Panc1 (cell line): ENCODE measurements at regions not wholly inside any gene's neighbourhood (a gene's known extent, or its start where the extent isn't known, plus 50 kb on each side); places are given as distances from the start of the nearest gene placed in this dataset.

Source experiments
- ATAC-seq: fragments of 200-7000 bp; cut with Tn5 transposase; 2 replicates; pipeline ENCODE4 v1.9.1; 2020; ENCODE audit warnings: mild to moderate bottlenecking, moderate library complexity
- BruUV-seq: library from RNA; stranded (reverse); fragments of 400-500 nt; replicated peaks from 2 replicates; lab custom pipeline; 2021; lab: Mats Ljungman, UMichigan
- CTCF ChIA-PET: fragments of 300-600 bp; sonication (Branson Sonifier 250); formaldehyde crosslinking; loops from one replicate; lab custom pipeline; 2022; ENCODE audit warnings: antibody characterized with exemption; lab: Charles Lee
- POLR2A ChIA-PET: fragments of 300-600 bp; sonication (Branson Sonifier 250); formaldehyde crosslinking; loops from one replicate; lab custom pipeline; 2022; ENCODE audit warnings: antibody characterized with exemption; lab: Charles Lee
- DNase-seq: peaks from one replicate; pipeline ENCODE4 v3.0.0-alpha.2; 2010; ENCODE audit warnings: low read depth, low spot score
- H3K27ac ChIP-seq: 2 replicates; pipeline ENCODE4 v1.5.1; 2011; ENCODE audit warnings: mild to moderate bottlenecking, low read length, inconsistent platforms
- H3K27me3 ChIP-seq: fragments of 200-500 bp; sonication (Bioruptor generic); 2 replicates; pipeline ENCODE4 v1.6.0; 2014; ENCODE audit warnings: low read length, inconsistent platforms; ENCODE audit not compliant: control insufficient read depth, insufficient read depth
- H3K36me3 ChIP-seq: fragments of 200-500 bp; sonication (Bioruptor generic); 2 replicates; pipeline ENCODE4 v1.5.1; 2014; ENCODE audit warnings: inconsistent platforms, mild to moderate bottlenecking, low read length, moderate library complexity; ENCODE audit not compliant: control insufficient read depth, insufficient read depth
- H3K4me1 ChIP-seq: 2 replicates; pipeline ENCODE4 v1.5.1; 2011; ENCODE audit warnings: inconsistent platforms, mild to moderate bottlenecking, low read length, moderate library complexity; ENCODE audit not compliant: control insufficient read depth, insufficient read depth
- H3K4me3 ChIP-seq, 2 experiments: 2 replicates each; pipeline ENCODE4 v1.5.1; 2011 to 2012; ENCODE audit warnings: low read depth in 2 of 2, low read length in 2 of 2, mild to moderate bottlenecking in 2 of 2, inconsistent platforms in 1 of 2, moderate library complexity in 1 of 2
- H3K9me3 ChIP-seq: fragments of 200-500 bp; sonication (Bioruptor generic); 2 replicates; pipeline ENCODE4 v1.5.1; 2014; ENCODE audit warnings: low read depth, mild to moderate bottlenecking, inconsistent platforms, low read length, moderate library complexity; ENCODE audit not compliant: control insufficient read depth, insufficient read depth
- CTCF ChIP-seq: fragments of 450-650 bp; IDR thresholded peaks from 2 replicates; pipeline ENCODE4 v1.5.1; 2017; ENCODE audit warnings: mild to moderate bottlenecking
- POLR2AphosphoS5 ChIP-seq: IDR thresholded peaks from 2 replicates; pipeline ENCODE4 v1.6.1; 2012; ENCODE audit warnings: mild to moderate bottlenecking, low read depth, low read length, moderate library complexity
- REST ChIP-seq, 2 experiments: IDR thresholded peaks; 2 replicates each; pipeline ENCODE4 v1.6.1; 2011 to 2012; ENCODE audit warnings: low read depth in 2 of 2, control low read depth in 1 of 2, low read length in 1 of 2, mild to moderate bottlenecking in 1 of 2, moderate library complexity in 1 of 2; ENCODE audit not compliant: insufficient read depth in 1 of 2
- SIN3A ChIP-seq: IDR thresholded peaks from 2 replicates; pipeline ENCODE4 v1.6.1; 2012; ENCODE audit warnings: low read depth, mild to moderate bottlenecking, low read length, moderate library complexity, borderline replicate concordance; ENCODE audit not compliant: insufficient read depth
- TCF7L2 ChIP-seq: IDR thresholded peaks from 2 replicates; pipeline ENCODE4 v1.6.1; 2011; ENCODE audit warnings: mild to moderate bottlenecking, low read depth, low read length, inconsistent platforms
- in situ Hi-C: cut with HindIII; loops from 2 replicates; pipeline ENCODE4 v1.10.0; 2016; ENCODE audit warnings: low sequenced_read_pairs, low pct_unique_long_range_greater_than_20kb
- intact Hi-C: fragments of 100-400 bp; cut with micrococcal nuclease; formaldehyde crosslinking; loops from one replicate; pipeline ENCODE4 v1.10.0; 2022; ENCODE audit not compliant: unreplicated experiment

GRCh38 chr6:159493231-159493897 lies 199.7 kb downstream of the SOD2 start:
- H3K27ac ChIP-seq = no peak overlapping the region
- peaks cover 4% of the 10 kb centered on the region; the same call in 1 of the 2 replicates for H3K9me3 ChIP-seq
- H3K4me3 ChIP-seq = no peak overlapping the region
- TF ChIP-seq TCF7L2 = no peak
- TF ChIP-seq POLR2AphosphoS5 = no peak
- no peak for TF ChIP-seq SIN3A
- no peak for TF ChIP-seq REST (IDR thresholded peaks at IDR 0.05; ENCODE audit: insufficient read depth in 1 of 2, low read depth in 2 of 2, low read length in 1 of 2)
- BruUV-seq = no TSS peak
- intact Hi-C loops = no loop called here
- DNase-seq = no peak
- H3K36me3 ChIP-seq = no peaks in the 10 kb centered on the region
- no peaks in the 10 kb centered on the region; the same call in 1 of the 2 replicates for H3K27me3 ChIP-seq
- ChIA-PET POLR2A (no interaction called here), CTCF (no interaction called here)
- no peaks in the 10 kb centered on the region for H3K4me1 ChIP-seq
- in situ Hi-C loops = no loop called here
- no peak for ATAC-seq

GRCh38 chr6:159490298-159490937 lies 202.6 kb downstream of the SOD2 start:
- H3K4me1 ChIP-seq = no peaks in the 10 kb centered on the region
- in situ Hi-C loops (no loop called here), intact Hi-C loops (no loop called here)
- H3K27me3 ChIP-seq = peaks cover 4% of the 10 kb centered on the region
- H3K9me3 ChIP-seq = no peaks in the 10 kb centered on the region
- ChIA-PET CTCF (no interaction called here), POLR2A (no interaction called here)
- no peak overlapping the region for H3K27ac ChIP-seq
- no peak for DNase-seq
- no peak for ATAC-seq
- H3K4me3 ChIP-seq = no peak overlapping the region
- no peaks in the 10 kb centered on the region for H3K36me3 ChIP-seq
- BruUV-seq = no TSS peak
- no peak for TF ChIP-seq SIN3A
- TF ChIP-seq REST (IDR thresholded peaks at IDR 0.05; ENCODE audit: insufficient read depth in 1 of 2, low read depth in 2 of 2, low read length in 1 of 2) = no peak
- no peak for TF ChIP-seq CTCF
- no peak for TF ChIP-seq POLR2AphosphoS5
- TF ChIP-seq TCF7L2 = no peak
